Neural crest cell (in vitro differentiated cells): ENCODE measurements at regions not wholly inside any gene's neighbourhood (a gene's known extent, or its start where the extent isn't known, plus 50 kb on each side); places are given as distances from the start of the nearest gene placed in this dataset.

Experiments used
- DNase-seq: peaks from one replicate; pipeline ENCODE4 v3.0.0; 2021; ENCODE audit warnings: low read depth, mixed read lengths, low spot score
- H3K27ac Mint-ChIP-seq: one replicate; pipeline ENCODE4 v1.8.0; 2021; ENCODE audit warnings: mild to moderate bottlenecking, mixed read lengths; ENCODE audit not compliant: unreplicated experiment
- H3K27me3 Mint-ChIP-seq: 2 replicates; pipeline ENCODE4 v1.8.0; 2021; ENCODE audit warnings: low read depth, mild to moderate bottlenecking, mixed read lengths
- H3K36me3 Mint-ChIP-seq: 2 replicates; pipeline ENCODE4 v1.8.0; 2021; ENCODE audit warnings: low read depth, mild to moderate bottlenecking, mixed read lengths
- H3K4me1 Mint-ChIP-seq: 2 replicates; pipeline ENCODE4 v1.8.0; 2021; ENCODE audit warnings: mixed read lengths
- H3K4me3 Mint-ChIP-seq: one replicate; pipeline ENCODE4 v1.8.0; 2021; ENCODE audit warnings: mild to moderate bottlenecking, mixed read lengths
- H3K9me3 Mint-ChIP-seq: 2 replicates; pipeline ENCODE4 v1.8.0; 2021; ENCODE audit warnings: mixed read lengths
- CTCF ChIP-seq: fragments of 200-600 bp; sonication (generic); conservative IDR thresholded peaks from 2 replicates; pipeline ENCODE4 v1.5.0; 2021; ENCODE audit warnings: antibody characterized with exemption, mild to moderate bottlenecking

GRCh38 chr15:97140216-97140615, 809.7 kb downstream of the NR2F2 start:
- DNase-seq, result no peak
- peaks cover 12% of the 10 kb centered on the region for H3K27me3 Mint-ChIP-seq

GRCh38 chr15:97141360-97141759, 810.9 kb downstream of the NR2F2 start:
- H3K4me1 Mint-ChIP-seq, result peaks cover 17% of the 10 kb centered on the region
- H3K9me3 Mint-ChIP-seq, result peaks cover 5% of the 10 kb centered on the region
- H3K27me3 Mint-ChIP-seq, result peaks cover 15% of the 10 kb centered on the region
- no peak overlapping the region for H3K4me3 Mint-ChIP-seq
- no peak for TF ChIP-seq CTCF
- no peak for DNase-seq
- H3K36me3 Mint-ChIP-seq, result peaks cover 2% of the 10 kb centered on the region
- no peak overlapping the region for H3K27ac Mint-ChIP-seq

More at GRCh38 chr15:97140216-97140615, 809.7 kb downstream of the NR2F2 start:
- H3K27ac Mint-ChIP-seq, result no peak overlapping the region
- peaks cover 16% of the 10 kb centered on the region for H3K4me1 Mint-ChIP-seq
- TF ChIP-seq CTCF, result no peak
- H3K9me3 Mint-ChIP-seq, result peaks cover 10% of the 10 kb centered on the region
- no peak overlapping the region for H3K4me3 Mint-ChIP-seq
- H3K36me3 Mint-ChIP-seq, result peaks cover 5% of the 10 kb centered on the region

GRCh38 chr15:97141871-97142270, 811.4 kb downstream of the NR2F2 start:
- peaks cover 2% of the 10 kb centered on the region for H3K36me3 Mint-ChIP-seq
- H3K27me3 Mint-ChIP-seq, result peaks cover 18% of the 10 kb centered on the region
- no peak overlapping the region for H3K4me3 Mint-ChIP-seq
- peaks cover 2% of the 10 kb centered on the region for H3K9me3 Mint-ChIP-seq
- H3K4me1 Mint-ChIP-seq, result peaks cover 22% of the 10 kb centered on the region
- no peak for TF ChIP-seq CTCF
- H3K27ac Mint-ChIP-seq, result no peak overlapping the region
- DNase-seq, result no peak

GRCh38 chr15:97143592-97144376, 813.3 kb downstream of the NR2F2 start:
- peaks cover 22% of the 10 kb centered on the region for H3K27me3 Mint-ChIP-seq

GRCh38 chr15:97144377-97144711, 813.8 kb downstream of the NR2F2 start:
- peaks cover 28% of the 10 kb centered on the region for H3K27me3 Mint-ChIP-seq
- DNase-seq, result no peak
- peaks cover 44% of the 10 kb centered on the region for H3K4me1 Mint-ChIP-seq
- H3K36me3 Mint-ChIP-seq, result no peaks in the 10 kb centered on the region
- no peak overlapping the region for H3K27ac Mint-ChIP-seq
- no peak overlapping the region for H3K4me3 Mint-ChIP-seq
- no peak for TF ChIP-seq CTCF
- peaks cover 2% of the 10 kb centered on the region for H3K9me3 Mint-ChIP-seq

More at GRCh38 chr15:97143592-97144376, 813.3 kb downstream of the NR2F2 start:
- Mint-ChIP-seq H3K27ac (no peak overlapping the region), H3K4me3 (no peak overlapping the region), H3K36me3 (no peaks in the 10 kb centered on the region), H3K9me3 (peaks cover 2% of the 10 kb centered on the region), H3K4me1 (peaks cover 38% of the 10 kb centered on the region)
- no peak for DNase-seq
- TF ChIP-seq CTCF, result no peak
